ENCODE measurements at regions not wholly inside any gene's neighbourhood (a gene's known extent, or its start where the extent isn't known, plus 50 kb on each side); places are given as distances from the start of the nearest gene placed in this dataset.
A peak's percentile ranks its signal among the peaks of the same experiment; 100 is the strongest.

DNA sequence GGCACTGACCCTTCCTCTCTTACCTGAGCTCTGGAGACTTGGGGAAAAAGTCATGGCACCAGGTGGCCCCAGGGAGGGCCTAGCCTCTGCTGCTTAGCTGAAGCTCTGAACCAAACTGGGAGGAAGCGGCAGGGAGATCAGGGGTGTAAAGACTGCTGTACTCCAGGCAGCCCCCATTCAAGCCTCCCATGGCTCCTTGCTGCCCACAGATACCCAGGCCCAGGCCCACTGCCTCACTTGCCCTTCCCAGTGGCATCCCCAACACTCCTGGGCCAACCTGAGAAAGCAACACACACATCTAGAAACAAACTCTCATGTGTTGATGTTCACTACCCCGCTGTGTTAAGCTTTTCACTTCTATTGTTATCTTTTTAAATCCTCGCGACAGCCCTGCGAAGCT lies 151.6 kb downstream of the C5orf15 start:
- Histone ChIP-seq H3K36me3 (ENCODE audit: control insufficient read depth, insufficient read depth, low read length) (no peaks in the 10 kb centered on the region), H3K9me3 (ENCODE audit: control insufficient read depth, insufficient read depth, low read depth, low read length) (no peaks in the 10 kb centered on the region), H4K20me1 (ENCODE audit: control insufficient read depth, extremely low read depth, insufficient read depth, low read length) (no peaks in the 10 kb centered on the region), H3K79me2 (ENCODE audit: control insufficient read depth, insufficient read depth, low read length) (no peaks in the 10 kb centered on the region), H3K27me3 (ENCODE audit: control insufficient read depth, insufficient read depth, low read length) (peaks cover 2% of the 10 kb centered on the region), H3K4me2 (ENCODE audit: extremely low read depth, insufficient read depth, low read length) (no peak overlapping the region), H3K4me1 (ENCODE audit: control insufficient read depth, extremely low read depth, insufficient read depth, low read length) (no peaks in the 10 kb centered on the region), H3K9ac (ENCODE audit: insufficient read depth, low read length) (no peak overlapping the region), H3K4me3 (replicated peaks in 1 of 4; ENCODE audit: control extremely low read depth in 1 of 4, insufficient read depth in 1 of 4, low read depth in 3 of 4, low read length in 4 of 4) (no peak overlapping the region), H2AFZ (ENCODE audit: low read length) (no peak overlapping the region), H3K27ac (ENCODE audit: insufficient read depth, low read length) (no peak overlapping the region)
- TF ChIP-seq, protein P1, sequence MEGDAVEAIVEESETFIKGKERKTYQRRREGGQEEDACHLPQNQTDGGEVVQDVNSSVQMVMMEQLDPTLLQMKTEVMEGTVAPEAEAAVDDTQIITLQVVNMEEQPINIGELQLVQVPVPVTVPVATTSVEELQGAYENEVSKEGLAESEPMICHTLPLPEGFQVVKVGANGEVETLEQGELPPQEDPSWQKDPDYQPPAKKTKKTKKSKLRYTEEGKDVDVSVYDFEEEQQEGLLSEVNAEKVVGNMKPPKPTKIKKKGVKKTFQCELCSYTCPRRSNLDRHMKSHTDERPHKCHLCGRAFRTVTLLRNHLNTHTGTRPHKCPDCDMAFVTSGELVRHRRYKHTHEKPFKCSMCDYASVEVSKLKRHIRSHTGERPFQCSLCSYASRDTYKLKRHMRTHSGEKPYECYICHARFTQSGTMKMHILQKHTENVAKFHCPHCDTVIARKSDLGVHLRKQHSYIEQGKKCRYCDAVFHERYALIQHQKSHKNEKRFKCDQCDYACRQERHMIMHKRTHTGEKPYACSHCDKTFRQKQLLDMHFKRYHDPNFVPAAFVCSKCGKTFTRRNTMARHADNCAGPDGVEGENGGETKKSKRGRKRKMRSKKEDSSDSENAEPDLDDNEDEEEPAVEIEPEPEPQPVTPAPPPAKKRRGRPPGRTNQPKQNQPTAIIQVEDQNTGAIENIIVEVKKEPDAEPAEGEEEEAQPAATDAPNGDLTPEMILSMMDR (conservative IDR thresholded peaks at IDR 0.05 in 1 of 2, IDR thresholded peaks at IDR 0.05 in 1 of 2; ENCODE audit: low read depth in 1 of 2, low read length in 2 of 2) = no peak
- no peak for TF ChIP-seq EZH2 (IDR thresholded peaks at IDR 0.05; ENCODE audit: low read length, missing control alignments)
- DNase-seq (ENCODE audit: low read depth in 2 of 2) = no peak

DNA sequence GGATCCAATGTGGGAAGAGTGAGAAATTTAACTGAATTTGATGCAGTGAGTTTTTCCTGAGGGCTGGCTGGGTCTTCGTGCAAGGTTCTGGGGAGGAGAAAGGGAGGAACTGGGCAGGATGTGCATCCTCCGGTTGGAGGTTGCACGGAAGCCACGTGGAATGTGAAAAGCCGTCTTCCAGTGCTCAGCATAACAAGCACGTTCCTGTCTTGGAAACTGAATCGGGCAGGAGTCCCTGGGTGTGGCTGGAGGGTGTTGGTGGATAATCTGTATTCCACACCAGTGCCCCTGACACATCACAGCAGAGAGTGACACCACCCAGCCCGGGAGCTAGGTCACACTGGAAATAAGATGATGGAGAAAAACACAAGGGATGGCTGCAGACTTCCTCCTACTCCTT lies 154.3 kb downstream of the C5orf15 start:
- Histone ChIP-seq H3K79me2 (ENCODE audit: control insufficient read depth, insufficient read depth, low read length) (no peaks in the 10 kb centered on the region), H3K4me1 (ENCODE audit: control insufficient read depth, extremely low read depth, insufficient read depth, low read length) (no peaks in the 10 kb centered on the region), H2AFZ (ENCODE audit: low read length) (no peak overlapping the region), H4K20me1 (ENCODE audit: control insufficient read depth, extremely low read depth, insufficient read depth, low read length) (no peaks in the 10 kb centered on the region), H3K36me3 (ENCODE audit: control insufficient read depth, insufficient read depth, low read length) (no peaks in the 10 kb centered on the region), H3K9ac (ENCODE audit: insufficient read depth, low read length) (no peak overlapping the region), H3K27ac (ENCODE audit: insufficient read depth, low read length) (no peak overlapping the region), H3K4me2 (ENCODE audit: extremely low read depth, insufficient read depth, low read length) (no peak overlapping the region), H3K9me3 (ENCODE audit: control insufficient read depth, insufficient read depth, low read depth, low read length) (no peaks in the 10 kb centered on the region), H3K27me3 (ENCODE audit: control insufficient read depth, insufficient read depth, low read length) (peaks cover 2% of the 10 kb centered on the region), H3K4me3 (replicated peaks in 1 of 4; ENCODE audit: control extremely low read depth in 1 of 4, insufficient read depth in 1 of 4, low read depth in 3 of 4, low read length in 4 of 4) (no peak overlapping the region)
- TF ChIP-seq, protein P1 (conservative IDR thresholded peaks at IDR 0.05 in 1 of 2, IDR thresholded peaks at IDR 0.05 in 1 of 2; ENCODE audit: low read depth in 1 of 2, low read length in 2 of 2) = no peak
- TF ChIP-seq EZH2 (IDR thresholded peaks at IDR 0.05; ENCODE audit: low read length, missing control alignments) = no peak
- DNase-seq (ENCODE audit: low read depth in 2 of 2) = peak in 1 of 2 donors; percentile 9

DNA sequence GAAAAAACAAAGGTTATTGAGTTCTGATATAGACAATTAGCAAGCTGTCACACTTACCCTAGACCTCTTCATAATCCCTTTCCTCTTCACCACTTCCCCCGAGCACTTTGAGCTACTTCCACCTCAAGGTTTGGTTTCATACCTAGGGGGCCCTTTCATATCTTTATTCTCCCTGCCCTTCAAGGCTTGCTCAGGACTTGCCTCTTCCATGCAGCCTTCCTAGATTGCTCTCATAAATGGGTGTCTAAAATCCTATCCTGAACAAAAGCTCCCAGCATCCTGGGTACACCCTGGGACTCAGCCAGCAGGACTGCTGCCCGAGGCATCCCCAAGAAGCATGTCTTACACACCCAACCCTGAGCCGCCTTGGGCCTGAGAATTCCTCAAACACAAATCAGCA lies 157.3 kb downstream of the C5orf15 start:
- Histone ChIP-seq H3K36me3 (ENCODE audit: control insufficient read depth, insufficient read depth, low read length) (no peaks in the 10 kb centered on the region), H3K4me2 (ENCODE audit: extremely low read depth, insufficient read depth, low read length) (no peak overlapping the region), H2AFZ (ENCODE audit: low read length) (no peak overlapping the region), H3K27me3 (ENCODE audit: control insufficient read depth, insufficient read depth, low read length) (peaks cover 2% of the 10 kb centered on the region), H3K4me3 (replicated peaks in 1 of 4; ENCODE audit: control extremely low read depth in 1 of 4, insufficient read depth in 1 of 4, low read depth in 3 of 4, low read length in 4 of 4) (no peak overlapping the region), H3K9me3 (ENCODE audit: control insufficient read depth, insufficient read depth, low read depth, low read length) (no peaks in the 10 kb centered on the region), H3K27ac (ENCODE audit: insufficient read depth, low read length) (no peak overlapping the region), H3K9ac (ENCODE audit: insufficient read depth, low read length) (no peak overlapping the region), H4K20me1 (ENCODE audit: control insufficient read depth, extremely low read depth, insufficient read depth, low read length) (no peaks in the 10 kb centered on the region), H3K4me1 (ENCODE audit: control insufficient read depth, extremely low read depth, insufficient read depth, low read length) (no peaks in the 10 kb centered on the region), H3K79me2 (ENCODE audit: control insufficient read depth, insufficient read depth, low read length) (no peaks in the 10 kb centered on the region)
- TF ChIP-seq EZH2 (IDR thresholded peaks at IDR 0.05; ENCODE audit: low read length, missing control alignments) = no peak
- TF ChIP-seq, protein P1 (conservative IDR thresholded peaks at IDR 0.05 in 1 of 2, IDR thresholded peaks at IDR 0.05 in 1 of 2; ENCODE audit: low read depth in 1 of 2, low read length in 2 of 2) = no peak
- no peak for DNase-seq (ENCODE audit: low read depth in 2 of 2)

Measured in fibroblast of lung (primary cell).